Stimulated activated CD8-positive, alpha-beta memory T cell treated with anti-CD3 and anti-CD28 coated beads, Interleukin-15, amount 100 ng/mL, for 4 hours (primary cell): ENCODE measurements at regions not wholly inside any gene's neighbourhood (a gene's known extent, or its start where the extent isn't known, plus 50 kb on each side); places are given as distances from the start of the nearest gene placed in this dataset.

Source experiments
- DNase-seq, 2 donors: peaks; one replicate each; pipeline ENCODE4 v3.0.0-alpha.2; 2020; ENCODE audit warnings: low read depth in 2 of 2

- no peak for DNase-seq
Observed at GRCh38 chr2:120785228-120785966, 49.7 kb downstream of the GLI2 start.

- DNase-seq = no peak
Observed at GRCh38 chr2:120786038-120786960, 50.6 kb downstream of the GLI2 start.

- DNase-seq = no peak
Observed at GRCh38 chr2:120787111-120787821, 51.6 kb downstream of the GLI2 start.

- DNase-seq = no peak
Observed at GRCh38 chr2:120787822-120788700, 52.4 kb downstream of the GLI2 start.

- no peak for DNase-seq
Observed at GRCh38 chr2:120791243-120791961, 55.7 kb downstream of the GLI2 start.

- DNase-seq = no peak
Observed at GRCh38 chr2:120791962-120792297, 56.3 kb downstream of the GLI2 start.

- DNase-seq = no peak
Observed at GRCh38 chr2:120793682-120794403, 58.2 kb downstream of the GLI2 start.

GRCh38 chr2:120794716-120795115, 59.0 kb downstream of the GLI2 start:
- DNase-seq = no peak

- no peak for DNase-seq
Observed at GRCh38 chr2:120796094-120796493, 60.4 kb downstream of the GLI2 start.

GRCh38 chr2:120797421-120798221, 62.0 kb downstream of the GLI2 start:
- no peak for DNase-seq

- DNase-seq = no peak
Observed at GRCh38 chr2:120798567-120799247, 63.0 kb downstream of the GLI2 start.

GRCh38 chr2:120802158-120802557, 66.5 kb downstream of the GLI2 start:
- no peak for DNase-seq

GRCh38 chr2:120802867-120803484, 67.3 kb downstream of the GLI2 start:
- no peak for DNase-seq

GRCh38 chr2:120803764-120804335, 68.2 kb downstream of the GLI2 start:
- DNase-seq = no peak

GRCh38 chr2:120804459-120804858, 68.8 kb downstream of the GLI2 start:
- no peak for DNase-seq

- no peak for DNase-seq
Observed at GRCh38 chr2:120805011-120805410, 69.3 kb downstream of the GLI2 start.

GRCh38 chr2:120805602-120806001, 69.9 kb downstream of the GLI2 start:
- DNase-seq = no peak

- no peak for DNase-seq
Observed at GRCh38 chr2:120807751-120808150, 72.1 kb downstream of the GLI2 start.
